Adrenal gland (tissue), 9 donors: ENCODE measurements at regions not wholly inside any gene's neighbourhood (a gene's known extent, or its start where the extent isn't known, plus 50 kb on each side); places are given as distances from the start of the nearest gene placed in this dataset.

Experiments used
- DNase-seq, 7 donors: peaks; one replicate each; pipeline ENCODE4 v3.0.0-alpha.2; 2019 to 2020
- H3K27ac ChIP-seq, 5 donors: fragments of 200-600 bp; sonication (generic) in 4 of 5; 1 replicate in 3 of 5; 2 replicates in 2 of 5; pipeline versions ENCODE4 v1.5.1 to v1.8.0; 2016 to 2020; ENCODE audit warnings: mild to moderate bottlenecking in 1 of 5
- H3K27me3 ChIP-seq: fragments of 200-600 bp; 2 replicates; pipeline ENCODE4 v1.8.0; 2021
- H3K36me3 ChIP-seq, 2 donors: fragments of 200-600 bp; replicated peaks in 1 of 2; 1 replicate in 1 of 2; 2 replicates in 1 of 2; pipeline versions ENCODE4 v1.5.1 to v1.8.0; 2018 to 2022
- H3K4me1 ChIP-seq, 2 donors: fragments of 200-600 bp; replicated peaks in 1 of 2; 1 replicate in 1 of 2; 2 replicates in 1 of 2; pipeline versions ENCODE4 v1.5.1 to v1.8.0; 2018 to 2021
- H3K4me3 ChIP-seq, 4 donors: fragments of 200-600 bp; sonication (generic) in 3 of 4; one replicate each; pipeline ENCODE4 v1.5.1; 2016 to 2018
- H3K9me3 ChIP-seq, 3 donors: fragments of 200-600 bp; sonication (generic) in 1 of 3; replicated peaks in 1 of 3; 1 replicate in 2 of 3; 2 replicates in 1 of 3; pipeline versions ENCODE4 v1.5.1 to v1.8.0; 2016 to 2021
- POLR2A ChIP-seq, 2 donors: fragments of 450-650 bp; IDR thresholded peaks; one replicate each; pipeline ENCODE4 v1.6.1; 2017; ENCODE audit warnings: antibody characterized with exemption in 2 of 2, mild to moderate bottlenecking in 2 of 2, moderate library complexity in 1 of 2
- WGBS, 4 donors: extraction: QIAGEN DNeasy Blood & Tissue Kit in 2 of 4; methylation state at CpG; one replicate each; pipeline versions ENCODE4 v1.1.5 to v1.1.7; 2013 to 2017; 5-methylcytosine and 5-hydroxymethylcytosine counted together
- intact Hi-C, 2 donors: fragments of 100-400 bp; cut with DNase I; formaldehyde crosslinking; loops; one replicate each; pipeline versions ENCODE4 v1.14.1 to v1.15.0; 2022 to 2023
- TF ChIP-seq, protein P1 (sequence below), 6 experiments: fragments of 450-650 bp in 4 of 6; fragments of 200-600 bp in 2 of 6; sonication (generic) in 1 of 6; IDR thresholded peaks; 1 replicate in 5 of 6; 2 replicates in 1 of 6; pipeline versions ENCODE4 v1.5.1 to v1.8.0; 2016 to 2021; ENCODE audit warnings: antibody characterized with exemption in 6 of 6, mild to moderate bottlenecking in 2 of 6, moderate library complexity in 1 of 6
- donor health status: healthy with polysubstance abuse.
- donor health status: Bipolar disorder and iron deficiency.
- donor health status: DM: yes; HTN: yes; CAD: no.
- donor health status: DM: no; HTN: no; CAD: no.
- donor health status: DM: no; HTN: no; CAD: no.

DNA sequence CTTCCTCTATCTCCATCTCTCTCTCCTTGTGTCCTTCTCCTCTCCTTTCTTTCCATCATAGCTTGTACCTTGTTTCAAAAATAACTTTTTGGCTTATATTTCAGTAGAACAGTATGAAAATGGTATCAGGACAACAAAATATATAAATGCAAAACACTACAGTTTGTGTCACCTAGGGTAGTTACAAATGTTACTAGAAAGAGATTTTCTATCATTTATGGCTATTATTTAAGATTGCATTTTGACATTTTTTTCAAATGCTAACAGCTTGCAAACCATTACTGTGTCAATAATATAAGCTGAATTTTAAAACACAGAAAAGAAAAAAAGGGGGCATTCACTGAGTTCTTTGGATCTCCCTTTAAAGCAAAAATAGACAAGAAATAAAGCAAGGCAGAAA is 392.3 kb upstream of the LRRC4C start:
- intact Hi-C loops: no loop called here
- TF ChIP-seq POLR2A (IDR thresholded peaks at IDR 0.05): no peak
- TF ChIP-seq, protein P1, sequence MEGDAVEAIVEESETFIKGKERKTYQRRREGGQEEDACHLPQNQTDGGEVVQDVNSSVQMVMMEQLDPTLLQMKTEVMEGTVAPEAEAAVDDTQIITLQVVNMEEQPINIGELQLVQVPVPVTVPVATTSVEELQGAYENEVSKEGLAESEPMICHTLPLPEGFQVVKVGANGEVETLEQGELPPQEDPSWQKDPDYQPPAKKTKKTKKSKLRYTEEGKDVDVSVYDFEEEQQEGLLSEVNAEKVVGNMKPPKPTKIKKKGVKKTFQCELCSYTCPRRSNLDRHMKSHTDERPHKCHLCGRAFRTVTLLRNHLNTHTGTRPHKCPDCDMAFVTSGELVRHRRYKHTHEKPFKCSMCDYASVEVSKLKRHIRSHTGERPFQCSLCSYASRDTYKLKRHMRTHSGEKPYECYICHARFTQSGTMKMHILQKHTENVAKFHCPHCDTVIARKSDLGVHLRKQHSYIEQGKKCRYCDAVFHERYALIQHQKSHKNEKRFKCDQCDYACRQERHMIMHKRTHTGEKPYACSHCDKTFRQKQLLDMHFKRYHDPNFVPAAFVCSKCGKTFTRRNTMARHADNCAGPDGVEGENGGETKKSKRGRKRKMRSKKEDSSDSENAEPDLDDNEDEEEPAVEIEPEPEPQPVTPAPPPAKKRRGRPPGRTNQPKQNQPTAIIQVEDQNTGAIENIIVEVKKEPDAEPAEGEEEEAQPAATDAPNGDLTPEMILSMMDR (IDR thresholded peaks at IDR 0.05): no peak
- Histone ChIP-seq H3K36me3 (no peaks in the 10 kb centered on the region), H3K27ac (no peak overlapping the region), H3K9me3 (no peaks in the 10 kb centered on the region), H3K4me3 (no peak overlapping the region), H3K4me1 (no peaks in the 10 kb centered on the region), H3K27me3 (no peaks in the 10 kb centered on the region)
- no peak for DNase-seq

DNA sequence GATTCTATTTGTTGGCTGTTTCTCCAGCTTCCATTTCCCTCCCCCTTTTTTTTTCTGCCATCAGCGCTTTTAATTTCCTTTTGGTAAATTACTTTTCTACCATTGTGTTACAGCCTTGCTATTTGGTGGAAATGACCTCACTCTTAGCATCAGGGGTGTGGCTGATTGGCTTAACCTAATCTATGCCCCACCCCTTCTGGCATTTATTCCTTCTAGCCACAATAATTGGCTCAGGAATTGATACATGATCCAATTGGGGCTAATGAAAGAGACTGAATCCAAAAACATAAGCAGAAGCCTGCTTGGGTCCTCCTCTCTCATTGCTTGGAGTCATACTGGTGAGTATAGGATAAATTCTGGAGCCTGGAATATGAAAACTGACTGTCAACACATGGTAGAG is 402.4 kb upstream of the LRRC4C start:
- Histone ChIP-seq H3K27me3 (no peaks in the 10 kb centered on the region), H3K9me3 (no peaks in the 10 kb centered on the region), H3K4me1 (no peaks in the 10 kb centered on the region), H3K4me3 (no peak overlapping the region), H3K36me3 (no peaks in the 10 kb centered on the region), H3K27ac (no peak overlapping the region)
- 96 to 100% (median 99%) methylated on average over 1 of the region's 1 CpG for WGBS, 4 donors
- no peak for DNase-seq
- intact Hi-C loops: no loop called here
- TF ChIP-seq, protein P1 (IDR thresholded peaks at IDR 0.05): no peak
- TF ChIP-seq POLR2A (IDR thresholded peaks at IDR 0.05): no peak

DNA sequence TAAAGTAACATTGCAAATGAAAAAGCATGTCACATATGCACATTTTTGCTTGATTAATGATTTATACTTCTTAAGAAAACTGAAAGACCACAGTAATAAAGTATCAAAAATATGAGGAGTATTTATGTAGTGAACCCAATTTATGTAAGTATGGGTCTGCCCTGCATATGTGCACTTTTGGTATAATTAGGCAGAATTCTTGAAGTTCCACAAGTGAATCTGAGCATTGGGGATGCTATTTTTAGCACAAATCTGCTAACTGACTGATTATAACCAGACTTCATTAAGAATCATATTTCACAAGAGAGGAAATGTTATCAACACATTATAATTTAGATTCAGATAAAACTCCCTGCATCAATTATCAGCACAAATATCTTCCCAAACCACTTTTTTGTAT is 407.1 kb upstream of the LRRC4C start:
- H3K27me3 ChIP-seq: no peaks in the 10 kb centered on the region
- no peak overlapping the region for H3K4me3 ChIP-seq
- no peaks in the 10 kb centered on the region for H3K4me1 ChIP-seq
- no peak overlapping the region for H3K27ac ChIP-seq
- no peaks in the 10 kb centered on the region for H3K36me3 ChIP-seq
- no peak for DNase-seq
- no peak for TF ChIP-seq POLR2A (IDR thresholded peaks at IDR 0.05)
- TF ChIP-seq, protein P1 (IDR thresholded peaks at IDR 0.05): no peak
- no peaks in the 10 kb centered on the region for H3K9me3 ChIP-seq
- intact Hi-C loops: no loop called here

DNA sequence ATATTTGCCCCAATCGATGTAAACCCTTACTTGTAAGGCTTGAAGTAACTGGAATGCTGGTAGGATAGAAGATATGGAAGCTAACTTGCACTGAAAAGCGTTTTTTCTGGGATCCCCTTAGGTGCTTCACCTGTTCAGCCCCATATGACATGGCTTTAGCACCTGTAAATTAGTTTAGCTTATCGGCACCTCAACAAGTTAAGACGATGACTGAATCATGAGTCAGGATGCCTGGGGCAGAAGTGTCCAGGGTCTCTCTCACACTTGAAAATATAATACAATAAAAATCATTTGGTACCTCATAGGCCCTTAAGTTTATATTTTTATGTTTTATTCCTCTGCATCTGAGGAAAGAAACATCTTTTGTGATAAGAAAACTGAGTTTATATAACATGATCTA is 409.2 kb upstream of the LRRC4C start:
- 76 to 86% (median 82%) methylated on average over 4 of the region's 4 CpGs for WGBS, 4 donors
- no peak for DNase-seq
- Histone ChIP-seq H3K9me3 (no peaks in the 10 kb centered on the region), H3K4me3 (no peak overlapping the region), H3K27ac (no peak overlapping the region), H3K4me1 (no peaks in the 10 kb centered on the region), H3K27me3 (no peaks in the 10 kb centered on the region), H3K36me3 (no peaks in the 10 kb centered on the region)
- no peak for TF ChIP-seq POLR2A (IDR thresholded peaks at IDR 0.05)
- intact Hi-C loops: no loop called here

DNA sequence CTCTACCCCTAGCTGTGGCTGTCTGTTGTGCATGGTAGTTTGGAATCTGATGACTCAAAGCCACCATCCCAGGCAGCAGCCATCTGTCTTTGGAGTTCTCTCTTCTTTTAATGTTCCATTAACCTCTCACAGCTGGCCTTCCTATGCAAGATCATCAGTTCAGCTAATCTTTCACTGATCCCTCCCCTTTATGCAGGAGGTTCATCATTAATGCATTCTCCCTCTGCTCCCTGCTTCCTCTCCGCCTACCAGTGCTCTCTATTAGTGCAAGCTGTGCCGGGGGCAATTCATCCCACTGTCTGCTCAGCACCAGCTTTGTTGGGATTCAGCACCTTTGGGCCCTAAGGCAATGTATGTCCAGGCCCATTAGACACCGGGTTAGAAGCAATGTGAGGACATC is 413.0 kb upstream of the LRRC4C start:
- H3K36me3 ChIP-seq: no peaks in the 10 kb centered on the region
- WGBS, 4 donors: 80 to 88% (median 86%) methylated on average over 3 of the region's 3 CpGs
- TF ChIP-seq POLR2A (IDR thresholded peaks at IDR 0.05): no peak
- TF ChIP-seq, protein P1 (IDR thresholded peaks at IDR 0.05): no peak
- no peaks in the 10 kb centered on the region for H3K4me1 ChIP-seq
- H3K9me3 ChIP-seq: no peaks in the 10 kb centered on the region
- H3K4me3 ChIP-seq: no peak overlapping the region
- intact Hi-C loops: no loop called here
- peak in 1 of 7 donors; percentile 51 for DNase-seq
- no peak overlapping the region for H3K27ac ChIP-seq
- no peaks in the 10 kb centered on the region for H3K27me3 ChIP-seq
